ENCODE measurements at regions not wholly inside any gene's neighbourhood (a gene's known extent, or its start where the extent isn't known, plus 50 kb on each side); places are given as distances from the start of the nearest gene placed in this dataset.
A peak's percentile ranks its signal among the peaks of the same experiment; 100 is the strongest.

DNA sequence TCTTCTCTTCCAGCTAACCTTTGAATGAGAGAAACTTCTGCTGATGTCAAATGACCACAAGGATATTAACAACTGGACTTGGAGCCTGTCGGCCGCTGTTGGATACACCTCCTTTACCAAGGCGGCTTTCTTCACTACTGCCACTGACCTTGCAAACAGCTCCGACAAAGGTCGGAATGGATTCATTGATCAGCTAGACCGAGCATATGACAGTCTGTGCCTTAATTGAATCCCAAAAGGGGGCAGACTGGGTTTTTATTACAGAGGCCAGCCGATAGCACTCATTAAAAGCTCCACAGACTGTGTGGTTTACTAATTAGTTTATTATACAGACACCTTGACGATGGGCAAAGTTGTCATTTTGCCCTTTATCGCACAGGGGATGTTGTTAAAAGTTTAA is 394.5 kb downstream of the RERGL start:
- FAIRE-seq (no peak), DNase-seq (ENCODE audit: low read depth) (no peak)
- H3K36me3 ChIP-seq (ENCODE audit: control insufficient read depth, insufficient read depth, low read length), result no peaks in the 10 kb centered on the region
- TF ChIP-seq, protein P1, sequence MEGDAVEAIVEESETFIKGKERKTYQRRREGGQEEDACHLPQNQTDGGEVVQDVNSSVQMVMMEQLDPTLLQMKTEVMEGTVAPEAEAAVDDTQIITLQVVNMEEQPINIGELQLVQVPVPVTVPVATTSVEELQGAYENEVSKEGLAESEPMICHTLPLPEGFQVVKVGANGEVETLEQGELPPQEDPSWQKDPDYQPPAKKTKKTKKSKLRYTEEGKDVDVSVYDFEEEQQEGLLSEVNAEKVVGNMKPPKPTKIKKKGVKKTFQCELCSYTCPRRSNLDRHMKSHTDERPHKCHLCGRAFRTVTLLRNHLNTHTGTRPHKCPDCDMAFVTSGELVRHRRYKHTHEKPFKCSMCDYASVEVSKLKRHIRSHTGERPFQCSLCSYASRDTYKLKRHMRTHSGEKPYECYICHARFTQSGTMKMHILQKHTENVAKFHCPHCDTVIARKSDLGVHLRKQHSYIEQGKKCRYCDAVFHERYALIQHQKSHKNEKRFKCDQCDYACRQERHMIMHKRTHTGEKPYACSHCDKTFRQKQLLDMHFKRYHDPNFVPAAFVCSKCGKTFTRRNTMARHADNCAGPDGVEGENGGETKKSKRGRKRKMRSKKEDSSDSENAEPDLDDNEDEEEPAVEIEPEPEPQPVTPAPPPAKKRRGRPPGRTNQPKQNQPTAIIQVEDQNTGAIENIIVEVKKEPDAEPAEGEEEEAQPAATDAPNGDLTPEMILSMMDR (IDR thresholded peaks at IDR 0.05; ENCODE audit: insufficient read depth, low read length, severe bottlenecking), result no peak
- H3K27me3 ChIP-seq (ENCODE audit: control insufficient read depth, insufficient read depth, low read length), result no peaks in the 10 kb centered on the region
- no peak overlapping the region for H3K4me3 ChIP-seq (ENCODE audit: low read depth, low read length)

DNA sequence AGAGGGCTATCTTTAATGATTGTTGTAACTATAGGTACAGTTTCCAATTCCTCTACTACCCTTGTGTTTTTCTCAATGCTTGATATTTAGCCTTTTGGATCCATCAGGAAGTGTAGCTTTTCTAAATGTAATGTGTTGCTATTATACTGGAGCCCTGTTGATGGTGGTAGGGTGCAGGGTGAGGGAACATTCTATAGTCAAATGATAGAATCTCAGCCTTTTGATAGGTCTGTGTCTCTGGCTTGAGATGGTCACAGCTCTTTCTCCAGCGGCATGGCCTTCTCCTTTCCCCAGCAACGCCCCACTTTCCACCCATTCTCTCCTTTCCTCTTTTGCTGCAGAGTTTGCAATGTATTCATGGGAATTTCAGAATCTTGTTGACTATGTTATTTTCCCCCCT is 398.6 kb downstream of the RERGL start:
- TF ChIP-seq, protein P1 (IDR thresholded peaks at IDR 0.05; ENCODE audit: insufficient read depth, low read length, severe bottlenecking), result no peak
- Histone ChIP-seq H3K4me3 (ENCODE audit: low read depth, low read length) (no peak overlapping the region), H3K36me3 (ENCODE audit: control insufficient read depth, insufficient read depth, low read length) (no peaks in the 10 kb centered on the region), H3K27me3 (ENCODE audit: control insufficient read depth, insufficient read depth, low read length) (no peaks in the 10 kb centered on the region)
- DNase-seq (ENCODE audit: low read depth), result no peak
- no peak for FAIRE-seq

DNA sequence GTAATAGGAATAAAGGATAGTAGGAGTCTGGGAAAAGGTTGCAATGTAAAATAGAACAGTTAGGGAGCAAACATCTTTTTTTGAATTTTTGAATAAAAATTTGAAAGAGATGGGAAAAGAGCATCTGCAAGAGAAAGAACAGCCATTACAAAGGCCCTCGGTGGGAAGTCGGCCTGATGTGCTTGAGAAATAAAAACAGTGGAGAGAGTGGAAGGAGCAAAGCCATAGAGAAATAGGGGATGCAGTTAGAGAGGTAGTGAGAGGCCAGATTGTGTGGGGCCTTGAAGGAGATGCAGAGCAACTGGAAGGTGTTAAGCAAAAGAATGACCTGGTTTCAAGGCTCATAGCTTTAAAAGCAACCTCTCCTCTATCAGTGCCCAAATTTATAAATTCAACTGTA is 409.8 kb downstream of the RERGL start:
- no peaks in the 10 kb centered on the region for H3K27me3 ChIP-seq (ENCODE audit: control insufficient read depth, insufficient read depth, low read length)
- H3K4me3 ChIP-seq (ENCODE audit: low read depth, low read length), result no peak overlapping the region
- no peak for FAIRE-seq
- no peak for DNase-seq (ENCODE audit: low read depth)
- TF ChIP-seq, protein P1 (IDR thresholded peaks at IDR 0.05; ENCODE audit: insufficient read depth, low read length, severe bottlenecking), result no peak
- H3K36me3 ChIP-seq (ENCODE audit: control insufficient read depth, insufficient read depth, low read length), result no peaks in the 10 kb centered on the region

DNA sequence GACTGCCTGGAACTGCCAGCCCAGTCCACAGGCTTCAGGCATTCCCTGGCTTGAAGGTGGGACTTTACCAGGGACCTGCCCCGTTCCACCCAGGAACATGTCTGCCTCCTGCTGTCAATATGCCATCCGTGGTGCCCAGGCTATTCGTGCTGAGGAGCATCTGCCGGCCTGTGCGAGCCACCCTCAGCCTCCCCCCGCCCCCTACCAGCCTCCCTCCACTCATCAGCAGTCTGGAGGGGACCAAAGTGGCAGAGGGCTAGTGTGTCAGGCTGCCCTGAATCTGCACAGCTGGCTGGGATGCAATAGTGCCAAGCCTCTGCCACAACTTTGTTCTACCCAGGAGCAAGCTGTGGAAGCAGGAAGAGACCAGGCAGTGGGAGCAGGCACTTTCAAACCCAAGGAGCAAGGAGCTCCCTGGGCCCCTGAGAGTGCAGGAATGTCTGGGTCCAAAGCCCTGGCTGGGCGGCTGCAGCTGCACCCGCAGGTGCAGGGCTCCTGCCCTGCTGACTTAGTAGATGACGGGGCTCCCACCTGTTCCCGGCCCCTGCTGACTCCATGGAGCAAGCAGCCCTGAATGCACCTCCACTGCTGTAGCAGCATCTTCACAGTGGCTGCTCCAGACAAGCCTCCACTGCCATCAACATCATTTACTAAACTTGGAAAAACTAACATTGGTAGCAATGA is 423.2 kb downstream of the RERGL start:
- Histone ChIP-seq H3K4me3 (ENCODE audit: low read depth, low read length) (no peak overlapping the region), H3K27me3 (ENCODE audit: control insufficient read depth, insufficient read depth, low read length) (no peaks in the 10 kb centered on the region), H3K36me3 (ENCODE audit: control insufficient read depth, insufficient read depth, low read length) (no peaks in the 10 kb centered on the region)
- FAIRE-seq, result no peak
- no peak for DNase-seq (ENCODE audit: low read depth)
- TF ChIP-seq, protein P1 (IDR thresholded peaks at IDR 0.05; ENCODE audit: insufficient read depth, low read length, severe bottlenecking), result no peak

DNA sequence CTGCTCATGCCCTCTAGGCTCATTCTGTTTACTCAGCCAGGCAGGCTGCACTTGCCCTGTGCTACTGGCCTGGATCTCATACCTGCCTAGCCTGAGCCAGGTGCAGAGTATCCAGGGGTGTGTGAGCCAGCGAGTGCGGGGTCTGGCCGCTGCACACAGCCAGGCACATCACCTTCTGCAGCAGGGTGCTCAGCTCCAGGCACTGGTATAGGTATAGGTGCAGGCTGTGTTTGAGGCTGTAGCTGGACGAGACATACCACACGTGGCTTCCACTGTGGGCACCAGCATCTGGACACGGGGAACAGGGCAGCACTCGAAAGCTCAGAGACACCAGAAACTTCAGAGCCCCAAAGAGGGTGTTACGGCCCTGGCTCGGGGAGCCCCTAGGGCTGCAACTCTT is 424.2 kb downstream of the RERGL start:
- no peak overlapping the region for H3K4me3 ChIP-seq (ENCODE audit: low read depth, low read length)
- FAIRE-seq (no peak), DNase-seq (ENCODE audit: low read depth) (no peak)
- TF ChIP-seq, protein P1 (IDR thresholded peaks at IDR 0.05; ENCODE audit: insufficient read depth, low read length, severe bottlenecking), result no peak
- H3K27me3 ChIP-seq (ENCODE audit: control insufficient read depth, insufficient read depth, low read length), result no peaks in the 10 kb centered on the region
- no peaks in the 10 kb centered on the region for H3K36me3 ChIP-seq (ENCODE audit: control insufficient read depth, insufficient read depth, low read length)

DNA sequence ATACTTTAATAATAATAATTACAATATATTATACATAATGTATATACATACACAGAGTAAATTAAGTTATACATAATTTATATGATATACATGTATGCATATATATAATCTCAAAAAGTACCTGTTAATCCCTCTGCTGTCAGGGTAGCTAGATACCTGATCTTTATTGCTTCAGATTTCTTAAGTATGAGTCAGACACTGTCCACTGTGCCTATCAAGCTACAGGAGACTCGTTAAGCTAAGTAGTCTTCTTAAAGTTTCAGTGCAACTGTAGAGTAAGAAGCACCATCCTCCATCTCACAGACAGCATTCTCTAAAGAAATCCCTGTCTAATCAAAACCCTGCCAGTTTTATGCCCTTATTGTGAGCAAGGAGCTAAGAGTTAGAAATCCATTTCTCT is 428.7 kb downstream of the RERGL start:
- Histone ChIP-seq H3K27me3 (ENCODE audit: control insufficient read depth, insufficient read depth, low read length) (no peaks in the 10 kb centered on the region), H3K4me3 (ENCODE audit: low read depth, low read length) (no peak overlapping the region), H3K36me3 (ENCODE audit: control insufficient read depth, insufficient read depth, low read length) (no peaks in the 10 kb centered on the region)
- FAIRE-seq (no peak), DNase-seq (ENCODE audit: low read depth) (peak; percentile 21)
- TF ChIP-seq, protein P1 (IDR thresholded peaks at IDR 0.05; ENCODE audit: insufficient read depth, low read length, severe bottlenecking), result no peak

All from bronchial epithelial cell (primary cell).